ENCODE measurements at regions not wholly inside any gene's neighbourhood (a gene's known extent, or its start where the extent isn't known, plus 50 kb on each side); places are given as distances from the start of the nearest gene placed in this dataset.

- Histone ChIP-seq H4K91ac (ENCODE audit: low read depth, low read length) (no peak overlapping the region), H3K18ac (ENCODE audit: low read length) (no peak overlapping the region), H3K23ac (ENCODE audit: low read length) (no peak overlapping the region), H3K4me3 (ENCODE audit: low read depth, low read length) (no peak overlapping the region), H2BK12ac (ENCODE audit: low read length) (no peak overlapping the region), H3K79me2 (ENCODE audit: control insufficient read depth, insufficient read depth, low read length, poor library complexity) (no peaks in the 10 kb centered on the region), H3K4ac (ENCODE audit: low read depth, low read length) (no peak overlapping the region), H3K27me3 (ENCODE audit: insufficient read depth, low read length) (peaks cover 3% of the 10 kb centered on the region), H2BK120ac (ENCODE audit: insufficient read depth, low read length, poor library complexity) (no peak overlapping the region), H3K4me2 (ENCODE audit: low read length) (no peak overlapping the region), H4K12ac (ENCODE audit: low read depth, low read length) (no peak overlapping the region), H2AK5ac (ENCODE audit: low read length) (no peak overlapping the region), H2AFZ (ENCODE audit: insufficient read depth, low read length, poor library complexity) (no peak overlapping the region), H3K36me3 (ENCODE audit: control insufficient read depth in 1 of 2, insufficient read depth in 2 of 2, low read length in 2 of 2) (no peaks in the 10 kb centered on the region), H4K8ac (ENCODE audit: low read depth, low read length) (no peak overlapping the region), H2BK5ac (ENCODE audit: low read depth, low read length, poor library complexity) (no peak overlapping the region), H3K9me3 (ENCODE audit: insufficient read depth, low read depth, low read length) (peaks cover 2% of the 10 kb centered on the region), H3K27ac (ENCODE audit: low read depth, low read length) (no peak overlapping the region), H3K79me1 (ENCODE audit: low read length) (no peaks in the 10 kb centered on the region), H3K9ac (ENCODE audit: low read length) (no peak overlapping the region), H3K4me1 (ENCODE audit: control insufficient read depth in 1 of 2, insufficient read depth in 2 of 2, low read length in 2 of 2) (peaks cover 0 to 2% of the 10 kb centered on the region in 2 experiments), H3K14ac (ENCODE audit: low read length) (no peak overlapping the region)
- DNase-seq: no peak
- no CpG with 5 or more reads among the region's 2 CpGs for WGBS (ENCODE audit: extremely low coverage, insufficient coverage, insufficient read length)
These were observed 113.9 kb upstream of the HES1 start for GRCh38 chr3:194022052-194022451.

GRCh38 chr3:194022816-194023215 is 113.1 kb upstream of the HES1 start:
- no peak overlapping the region for H3K9ac ChIP-seq (ENCODE audit: low read length)
- H4K91ac ChIP-seq (ENCODE audit: low read depth, low read length): no peak overlapping the region
- H2BK5ac ChIP-seq (ENCODE audit: low read depth, low read length, poor library complexity): no peak overlapping the region
- H3K23ac ChIP-seq (ENCODE audit: low read length): no peak overlapping the region
- no peak for DNase-seq
- no peak overlapping the region for H3K27ac ChIP-seq (ENCODE audit: low read depth, low read length)
- no peaks in the 10 kb centered on the region for H3K36me3 ChIP-seq (ENCODE audit: control insufficient read depth in 1 of 2, insufficient read depth in 2 of 2, low read length in 2 of 2)
- no peak overlapping the region for H3K4me3 ChIP-seq (ENCODE audit: low read depth, low read length)
- H3K4me1 ChIP-seq (ENCODE audit: control insufficient read depth in 1 of 2, insufficient read depth in 2 of 2, low read length in 2 of 2): peaks cover 0 to 2% of the 10 kb centered on the region in 2 experiments
- H2AK5ac ChIP-seq (ENCODE audit: low read length): no peak overlapping the region
- H3K79me2 ChIP-seq (ENCODE audit: control insufficient read depth, insufficient read depth, low read length, poor library complexity): no peaks in the 10 kb centered on the region
- H4K12ac ChIP-seq (ENCODE audit: low read depth, low read length): no peak overlapping the region
- H3K4ac ChIP-seq (ENCODE audit: low read depth, low read length): no peak overlapping the region
- WGBS (ENCODE audit: extremely low coverage, insufficient coverage, insufficient read length): no CpG with 5 or more reads among the region's 5 CpGs
- H3K18ac ChIP-seq (ENCODE audit: low read length): no peak overlapping the region
- H3K14ac ChIP-seq (ENCODE audit: low read length): no peak overlapping the region
- H3K79me1 ChIP-seq (ENCODE audit: low read length): no peaks in the 10 kb centered on the region
- H3K9me3 ChIP-seq (ENCODE audit: insufficient read depth, low read depth, low read length): peaks cover 2% of the 10 kb centered on the region
- H2BK12ac ChIP-seq (ENCODE audit: low read length): no peak overlapping the region
- H2AFZ ChIP-seq (ENCODE audit: insufficient read depth, low read length, poor library complexity): no peak overlapping the region
- H3K4me2 ChIP-seq (ENCODE audit: low read length): no peak overlapping the region
- no peak overlapping the region for H2BK120ac ChIP-seq (ENCODE audit: insufficient read depth, low read length, poor library complexity)
- no peak overlapping the region for H4K8ac ChIP-seq (ENCODE audit: low read depth, low read length)
- H3K27me3 ChIP-seq (ENCODE audit: insufficient read depth, low read length): peaks cover 3% of the 10 kb centered on the region

- H3K79me1 ChIP-seq (ENCODE audit: low read length): no peaks in the 10 kb centered on the region
- no peak overlapping the region for H2BK120ac ChIP-seq (ENCODE audit: insufficient read depth, low read length, poor library complexity)
- no CpG with 5 or more reads among the region's 9 CpGs for WGBS (ENCODE audit: extremely low coverage, insufficient coverage, insufficient read length)
- no peak overlapping the region for H4K12ac ChIP-seq (ENCODE audit: low read depth, low read length)
- H4K8ac ChIP-seq (ENCODE audit: low read depth, low read length): no peak overlapping the region
- H3K18ac ChIP-seq (ENCODE audit: low read length): no peak overlapping the region
- H3K27me3 ChIP-seq (ENCODE audit: insufficient read depth, low read length): peaks cover 3% of the 10 kb centered on the region
- H3K9me3 ChIP-seq (ENCODE audit: insufficient read depth, low read depth, low read length): peaks cover 2% of the 10 kb centered on the region
- H3K14ac ChIP-seq (ENCODE audit: low read length): no peak overlapping the region
- no peak overlapping the region for H2BK5ac ChIP-seq (ENCODE audit: low read depth, low read length, poor library complexity)
- DNase-seq: no peak
- H3K79me2 ChIP-seq (ENCODE audit: control insufficient read depth, insufficient read depth, low read length, poor library complexity): no peaks in the 10 kb centered on the region
- no peaks in the 10 kb centered on the region for H3K36me3 ChIP-seq (ENCODE audit: control insufficient read depth in 1 of 2, insufficient read depth in 2 of 2, low read length in 2 of 2)
- no peak overlapping the region for H3K4me3 ChIP-seq (ENCODE audit: low read depth, low read length)
- no peak overlapping the region for H3K27ac ChIP-seq (ENCODE audit: low read depth, low read length)
- H3K4me2 ChIP-seq (ENCODE audit: low read length): no peak overlapping the region
- H3K23ac ChIP-seq (ENCODE audit: low read length): no peak overlapping the region
- peaks cover 0 to 2% of the 10 kb centered on the region in 2 experiments for H3K4me1 ChIP-seq (ENCODE audit: control insufficient read depth in 1 of 2, insufficient read depth in 2 of 2, low read length in 2 of 2)
- H3K4ac ChIP-seq (ENCODE audit: low read depth, low read length): no peak overlapping the region
- no peak overlapping the region for H2AK5ac ChIP-seq (ENCODE audit: low read length)
- H4K91ac ChIP-seq (ENCODE audit: low read depth, low read length): no peak overlapping the region
- H3K9ac ChIP-seq (ENCODE audit: low read length): no peak overlapping the region
- no peak overlapping the region for H2AFZ ChIP-seq (ENCODE audit: insufficient read depth, low read length, poor library complexity)
- H2BK12ac ChIP-seq (ENCODE audit: low read length): no peak overlapping the region
These were observed 112.3 kb upstream of the HES1 start for GRCh38 chr3:194023501-194024280.

GRCh38 chr3:194025119-194025518 is 110.8 kb upstream of the HES1 start:
- no peak overlapping the region for H2AFZ ChIP-seq (ENCODE audit: insufficient read depth, low read length, poor library complexity)
- no peak overlapping the region for H3K4me2 ChIP-seq (ENCODE audit: low read length)
- no peak overlapping the region for H3K18ac ChIP-seq (ENCODE audit: low read length)
- H2BK120ac ChIP-seq (ENCODE audit: insufficient read depth, low read length, poor library complexity): no peak overlapping the region
- no peak overlapping the region for H3K9ac ChIP-seq (ENCODE audit: low read length)
- no peak overlapping the region for H4K12ac ChIP-seq (ENCODE audit: low read depth, low read length)
- no peak overlapping the region for H2BK12ac ChIP-seq (ENCODE audit: low read length)
- DNase-seq: no peak
- no peak overlapping the region for H3K23ac ChIP-seq (ENCODE audit: low read length)
- H3K36me3 ChIP-seq (ENCODE audit: control insufficient read depth in 1 of 2, insufficient read depth in 2 of 2, low read length in 2 of 2): no peaks in the 10 kb centered on the region
- no peaks in the 10 kb centered on the region for H3K79me2 ChIP-seq (ENCODE audit: control insufficient read depth, insufficient read depth, low read length, poor library complexity)
- no peak overlapping the region for H3K27ac ChIP-seq (ENCODE audit: low read depth, low read length)
- no peak overlapping the region for H4K8ac ChIP-seq (ENCODE audit: low read depth, low read length)
- H3K27me3 ChIP-seq (ENCODE audit: insufficient read depth, low read length): peaks cover 3% of the 10 kb centered on the region
- H2AK5ac ChIP-seq (ENCODE audit: low read length): no peak overlapping the region
- no peak overlapping the region for H4K91ac ChIP-seq (ENCODE audit: low read depth, low read length)
- no peak overlapping the region for H3K4me3 ChIP-seq (ENCODE audit: low read depth, low read length)
- H3K9me3 ChIP-seq (ENCODE audit: insufficient read depth, low read depth, low read length): peaks cover 2% of the 10 kb centered on the region
- H3K79me1 ChIP-seq (ENCODE audit: low read length): no peaks in the 10 kb centered on the region
- whole genome bisulfite sequencing (ENCODE audit: extremely low coverage, insufficient coverage, insufficient read length): no CpG with 5 or more reads among the region's 5 CpGs
- H3K4me1 ChIP-seq (ENCODE audit: control insufficient read depth in 1 of 2, insufficient read depth in 2 of 2, low read length in 2 of 2): peaks cover 0 to 2% of the 10 kb centered on the region in 2 experiments
- no peak overlapping the region for H2BK5ac ChIP-seq (ENCODE audit: low read depth, low read length, poor library complexity)
- H3K14ac ChIP-seq (ENCODE audit: low read length): no peak overlapping the region
- no peak overlapping the region for H3K4ac ChIP-seq (ENCODE audit: low read depth, low read length)
